ENCODE measurements at regions not wholly inside any gene's neighbourhood (a gene's known extent, or its start where the extent isn't known, plus 50 kb on each side); places are given as distances from the start of the nearest gene placed in this dataset.

GRCh38 chr2:128867311-128867710, 548.6 kb upstream of the HS6ST1 start:
- H3K4me2 ChIP-seq (ENCODE audit: low read depth, low read length) = no peak overlapping the region
- no peak overlapping the region for H3K27ac ChIP-seq (ENCODE audit: extremely low read length, insufficient read depth, low read length)
- H3K27me3 ChIP-seq (ENCODE audit: control insufficient read depth in 1 of 2, insufficient read depth in 2 of 2, low read length in 2 of 2) = peaks cover 0 to 10% of the 10 kb centered on the region in 2 experiments; a peak in 2 of 5 replicates
- no peak for FAIRE-seq
- no peak for TF ChIP-seq ZNF761 (CRISPR knock-in tag; conservative IDR thresholded peaks at IDR 0.05)
- no peak for TF ChIP-seq GABPB1 (CRISPR knock-in tag; IDR thresholded peaks at IDR 0.05)
- no peak for TF ChIP-seq SP2 (CRISPR knock-in tag; IDR thresholded peaks at IDR 0.05)
- TF ChIP-seq ZNF296 (CRISPR knock-in tag; conservative IDR thresholded peaks at IDR 0.05) = no peak
- H3K9me3 ChIP-seq (ENCODE audit: low read length) = no peaks in the 10 kb centered on the region
- DNase-seq (ENCODE audit: low spot score) = no peak
- no peaks in the 10 kb centered on the region for H3K4me1 ChIP-seq (ENCODE audit: insufficient read depth, low read length)
- no TSS peak for BruUV-seq (replicated peaks)
- intact Hi-C loops (cut with micrococcal nuclease; ENCODE audit: unreplicated experiment) = no loop called here
- WGBS (ENCODE audit: low lambda C conversion rate) = 16% methylated on average over 9 of the region's 9 CpGs
- in situ Hi-C loops (cut with HindIII; ENCODE audit: extremely low pct_ligation_motif_present, low pct_unique_long_range_greater_than_20kb) = no loop called here
- ChIA-PET CTCF (ENCODE audit: low intra/inter-chr PET ratio, low total read pairs) (no interaction called here), POLR2A (no interaction called here)
- no peak overlapping the region for H2AFZ ChIP-seq (ENCODE audit: low read length)
- no peaks in the 10 kb centered on the region for H3K36me3 ChIP-seq (replicated peaks in 1 of 2; ENCODE audit: control insufficient read depth in 1 of 2, insufficient read depth in 2 of 2, low read length in 2 of 2)
- no peak overlapping the region for H3K9ac ChIP-seq (ENCODE audit: insufficient read depth, low read depth, low read length)
- no peak overlapping the region for H3K4me3 ChIP-seq (replicated peaks in 1 of 3; ENCODE audit: insufficient read depth in 1 of 3, low read depth in 2 of 3, low read length in 3 of 3)
- H3K79me2 ChIP-seq (ENCODE audit: insufficient read depth, low read length) = no peaks in the 10 kb centered on the region
- ATAC-seq = no peak
- H4K20me1 ChIP-seq (ENCODE audit: insufficient read depth, low read length) = no peaks in the 10 kb centered on the region

GRCh38 chr2:128867936-128868636, 549.4 kb upstream of the HS6ST1 start:
- FAIRE-seq (no peak), DNase-seq (ENCODE audit: low spot score) (no peak), ATAC-seq (no peak)
- no peaks in the 10 kb centered on the region for H3K9me3 ChIP-seq (ENCODE audit: low read length)
- no peak overlapping the region for H3K4me3 ChIP-seq (replicated peaks in 1 of 3; ENCODE audit: insufficient read depth in 1 of 3, low read depth in 2 of 3, low read length in 3 of 3)
- no peaks in the 10 kb centered on the region for H4K20me1 ChIP-seq (ENCODE audit: insufficient read depth, low read length)
- no peak overlapping the region for H3K27ac ChIP-seq (ENCODE audit: extremely low read length, insufficient read depth, low read length)
- no peak overlapping the region for H2AFZ ChIP-seq (ENCODE audit: low read length)
- in situ Hi-C loops (cut with HindIII; ENCODE audit: extremely low pct_ligation_motif_present, low pct_unique_long_range_greater_than_20kb) (no loop called here), intact Hi-C loops (cut with micrococcal nuclease; ENCODE audit: unreplicated experiment) (no loop called here)
- H3K79me2 ChIP-seq (ENCODE audit: insufficient read depth, low read length) = no peaks in the 10 kb centered on the region
- ChIA-PET POLR2A (no interaction called here), CTCF (ENCODE audit: low intra/inter-chr PET ratio, low total read pairs) (no interaction called here)
- H3K4me1 ChIP-seq (ENCODE audit: insufficient read depth, low read length) = no peaks in the 10 kb centered on the region
- no peak overlapping the region for H3K4me2 ChIP-seq (ENCODE audit: low read depth, low read length)
- TF ChIP-seq ZFP37 (CRISPR knock-in tag; IDR thresholded peaks at IDR 0.05; ENCODE audit: borderline replicate concordance) = no peak
- no peak for TF ChIP-seq FIP1L1 (IDR thresholded peaks at IDR 0.05; ENCODE audit: borderline replicate concordance, insufficient read depth, low read depth, low read length)
- TF ChIP-seq KMT2B (CRISPR knock-in tag; IDR thresholded peaks at IDR 0.05) = no peak
- peaks cover 0 to 16% of the 10 kb centered on the region in 2 experiments; a peak in 2 of 5 replicates for H3K27me3 ChIP-seq (ENCODE audit: control insufficient read depth in 1 of 2, insufficient read depth in 2 of 2, low read length in 2 of 2)
- H3K36me3 ChIP-seq (replicated peaks in 1 of 2; ENCODE audit: control insufficient read depth in 1 of 2, insufficient read depth in 2 of 2, low read length in 2 of 2) = no peaks in the 10 kb centered on the region
- WGBS (ENCODE audit: low lambda C conversion rate) = 14% methylated on average over 7 of the region's 7 CpGs
- BruUV-seq (replicated peaks) = no TSS peak
- H3K9ac ChIP-seq (ENCODE audit: insufficient read depth, low read depth, low read length) = no peak overlapping the region
